SH-SY5Y (cell line): ENCODE measurements at regions not wholly inside any gene's neighbourhood (a gene's known extent, or its start where the extent isn't known, plus 50 kb on each side); places are given as distances from the start of the nearest gene placed in this dataset.

ENCODE experiments used
- GATA2 ChIP-seq: IDR thresholded peaks from 2 replicates; pipeline ENCODE4 v1.6.1; 2011; ENCODE audit warnings: mild to moderate bottlenecking, low read depth, low read length
- GATA3 ChIP-seq: IDR thresholded peaks from 2 replicates; pipeline ENCODE4 v1.6.1; 2011; ENCODE audit warnings: low read depth, mild to moderate bottlenecking, low read length, moderate library complexity

DNA sequence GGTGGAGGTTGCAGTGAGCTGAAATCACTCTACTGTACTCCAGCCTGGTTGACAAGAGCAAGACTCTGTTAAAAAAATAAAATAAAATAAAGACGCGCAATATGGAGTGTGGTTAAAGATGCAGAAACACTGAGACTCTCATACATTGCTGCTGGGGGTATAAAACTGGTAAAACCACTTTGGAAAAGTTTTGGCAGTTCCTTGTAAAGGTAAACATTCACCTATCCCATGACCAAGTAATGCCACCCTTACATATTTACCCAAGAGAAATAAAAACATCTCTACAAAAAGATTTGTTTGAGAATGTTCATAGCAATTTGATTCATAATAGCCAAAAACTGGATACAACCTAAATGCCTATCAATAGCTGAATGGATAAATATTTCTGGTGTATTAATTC is 398.5 kb downstream of the PDCD6IP start:
- TF ChIP-seq GATA2, result no peak
- no peak for TF ChIP-seq GATA3
